ENCODE measurements at regions not wholly inside any gene's neighbourhood (a gene's known extent, or its start where the extent isn't known, plus 50 kb on each side); places are given as distances from the start of the nearest gene placed in this dataset.

- TF ChIP-seq CTCF (IDR thresholded peaks at IDR 0.05; ENCODE audit: low read depth, low read length, poor library complexity, severe bottlenecking) (peak; percentile 58), EZH2phosphoT487 (IDR thresholded peaks at IDR 0.05; ENCODE audit: borderline replicate concordance, low read length) (no peak)
Measured at GRCh38 chr2:13193900-13194299, 477.2 kb downstream of the TRIB2 start.

All from DOHH2 (cell line).